ENCODE measurements at regions not wholly inside any gene's neighbourhood (a gene's known extent, or its start where the extent isn't known, plus 50 kb on each side); places are given as distances from the start of the nearest gene placed in this dataset.

DNA sequence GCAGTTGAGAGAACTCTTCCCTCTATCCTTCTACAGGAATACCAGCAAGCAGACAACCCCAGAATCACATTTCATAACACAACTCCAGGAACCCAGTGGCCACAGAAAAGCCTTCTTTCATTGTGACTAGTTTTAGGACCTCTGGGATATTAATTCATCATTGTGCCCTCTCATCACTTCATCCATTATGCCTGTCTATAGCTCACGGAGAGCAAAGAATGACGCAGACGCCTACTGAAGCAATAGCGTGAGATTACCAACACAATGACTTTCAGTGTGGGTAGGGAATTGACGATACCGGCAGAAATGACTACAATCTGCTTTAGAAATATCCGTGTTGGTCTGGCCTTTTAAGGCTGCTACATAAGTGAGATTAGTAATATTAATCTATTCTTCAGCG lies 158.1 kb upstream of the FOXG1 start:
- no peak for TF ChIP-seq EZH2 (IDR thresholded peaks at IDR 0.05; ENCODE audit: low read length)
- TF ChIP-seq, protein P1, sequence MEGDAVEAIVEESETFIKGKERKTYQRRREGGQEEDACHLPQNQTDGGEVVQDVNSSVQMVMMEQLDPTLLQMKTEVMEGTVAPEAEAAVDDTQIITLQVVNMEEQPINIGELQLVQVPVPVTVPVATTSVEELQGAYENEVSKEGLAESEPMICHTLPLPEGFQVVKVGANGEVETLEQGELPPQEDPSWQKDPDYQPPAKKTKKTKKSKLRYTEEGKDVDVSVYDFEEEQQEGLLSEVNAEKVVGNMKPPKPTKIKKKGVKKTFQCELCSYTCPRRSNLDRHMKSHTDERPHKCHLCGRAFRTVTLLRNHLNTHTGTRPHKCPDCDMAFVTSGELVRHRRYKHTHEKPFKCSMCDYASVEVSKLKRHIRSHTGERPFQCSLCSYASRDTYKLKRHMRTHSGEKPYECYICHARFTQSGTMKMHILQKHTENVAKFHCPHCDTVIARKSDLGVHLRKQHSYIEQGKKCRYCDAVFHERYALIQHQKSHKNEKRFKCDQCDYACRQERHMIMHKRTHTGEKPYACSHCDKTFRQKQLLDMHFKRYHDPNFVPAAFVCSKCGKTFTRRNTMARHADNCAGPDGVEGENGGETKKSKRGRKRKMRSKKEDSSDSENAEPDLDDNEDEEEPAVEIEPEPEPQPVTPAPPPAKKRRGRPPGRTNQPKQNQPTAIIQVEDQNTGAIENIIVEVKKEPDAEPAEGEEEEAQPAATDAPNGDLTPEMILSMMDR (optimal IDR thresholded peaks at IDR 0.05 in 1 of 3, IDR thresholded peaks at IDR 0.05 in 1 of 3, conservative IDR thresholded peaks at IDR 0.05 in 1 of 3; ENCODE audit: extremely low read depth in 1 of 3, insufficient read depth in 2 of 3, low read length in 3 of 3): no peak

Measured in keratinocyte (primary cell).